Thoracic aorta (tissue), 2 donors: ENCODE measurements at regions not wholly inside any gene's neighbourhood (a gene's known extent, or its start where the extent isn't known, plus 50 kb on each side); places are given as distances from the start of the nearest gene placed in this dataset.
"Not testable (repeated sequence)": the region's sequence is repeated elsewhere in the genome, so short reads cannot be mapped to it uniquely, and the experiment has no call there.

Experiments
- ATAC-seq: fragments of 150-250 bp; one replicate; pipeline ENCODE4 v1.8.0; 2017; ENCODE audit warnings: low read depth; ENCODE audit not compliant: insufficient number of reproducible peaks, low FRiP score
- DNase-seq: peaks from one replicate; pipeline ENCODE4 v3.0.0-alpha.2; 2020; ENCODE audit warnings: low spot score
- H3K27ac ChIP-seq, 2 donors: fragments of 200-600 bp; sonication (generic); 1 replicate in 1 of 2; 2 replicates in 1 of 2; pipeline ENCODE4 v1.5.1; 2016; ENCODE audit warnings: mild to moderate bottlenecking in 2 of 2, moderate library complexity in 2 of 2
- H3K27me3 ChIP-seq: fragments of 200-600 bp; sonication (generic); replicated peaks from 2 replicates; pipeline ENCODE4 v1.6.0; 2016; ENCODE audit warnings: mild to moderate bottlenecking; ENCODE audit not compliant: insufficient read depth
- H3K36me3 ChIP-seq: fragments of 200-600 bp; sonication (generic); one replicate; pipeline ENCODE4 v1.5.1; 2016
- H3K4me1 ChIP-seq, 2 donors: fragments of 200-600 bp; sonication (generic); 1 replicate in 1 of 2; 2 replicates in 1 of 2; pipeline versions ENCODE4 v1.5.1 to v1.6.0; 2016; ENCODE audit warnings: low read depth in 2 of 2, mild to moderate bottlenecking in 1 of 2; ENCODE audit not compliant: control insufficient read depth in 1 of 2
- H3K4me3 ChIP-seq: fragments of 200-600 bp; sonication (generic); 2 replicates; pipeline ENCODE4 v1.5.1; 2016; ENCODE audit warnings: mild to moderate bottlenecking
- H3K9me3 ChIP-seq: fragments of 200-600 bp; sonication (generic); 2 replicates; pipeline ENCODE4 v1.5.1; 2016
- TF ChIP-seq, protein P1 (sequence below): fragments of 200-600 bp; sonication (generic); IDR thresholded peaks from one replicate; pipeline ENCODE4 v1.5.1; 2019; ENCODE audit warnings: antibody characterized with exemption

DNA sequence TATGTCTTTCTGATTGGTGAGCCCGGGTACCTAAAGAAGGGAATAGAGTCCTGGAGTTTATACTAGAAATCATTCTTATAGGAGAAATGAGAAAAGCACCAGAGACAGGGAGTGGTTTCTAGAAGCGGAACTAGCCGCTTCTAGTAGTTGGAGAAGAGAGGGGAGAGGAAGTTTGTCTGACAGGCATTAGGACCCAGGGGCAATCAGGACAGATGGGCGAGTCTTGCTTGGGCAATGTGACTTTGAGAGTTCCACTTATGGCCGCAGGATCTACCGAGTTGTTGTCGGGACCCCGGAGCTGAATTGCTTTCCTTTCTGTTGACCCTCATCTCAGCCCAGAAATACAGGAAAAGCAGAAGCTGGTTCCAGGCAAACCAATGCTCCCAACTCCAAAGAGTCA, 596.8 kb upstream of the CNTN5 start:
- no peak overlapping the region for H3K27ac ChIP-seq
- H3K36me3 ChIP-seq: no peaks in the 10 kb centered on the region
- TF ChIP-seq, protein P1, sequence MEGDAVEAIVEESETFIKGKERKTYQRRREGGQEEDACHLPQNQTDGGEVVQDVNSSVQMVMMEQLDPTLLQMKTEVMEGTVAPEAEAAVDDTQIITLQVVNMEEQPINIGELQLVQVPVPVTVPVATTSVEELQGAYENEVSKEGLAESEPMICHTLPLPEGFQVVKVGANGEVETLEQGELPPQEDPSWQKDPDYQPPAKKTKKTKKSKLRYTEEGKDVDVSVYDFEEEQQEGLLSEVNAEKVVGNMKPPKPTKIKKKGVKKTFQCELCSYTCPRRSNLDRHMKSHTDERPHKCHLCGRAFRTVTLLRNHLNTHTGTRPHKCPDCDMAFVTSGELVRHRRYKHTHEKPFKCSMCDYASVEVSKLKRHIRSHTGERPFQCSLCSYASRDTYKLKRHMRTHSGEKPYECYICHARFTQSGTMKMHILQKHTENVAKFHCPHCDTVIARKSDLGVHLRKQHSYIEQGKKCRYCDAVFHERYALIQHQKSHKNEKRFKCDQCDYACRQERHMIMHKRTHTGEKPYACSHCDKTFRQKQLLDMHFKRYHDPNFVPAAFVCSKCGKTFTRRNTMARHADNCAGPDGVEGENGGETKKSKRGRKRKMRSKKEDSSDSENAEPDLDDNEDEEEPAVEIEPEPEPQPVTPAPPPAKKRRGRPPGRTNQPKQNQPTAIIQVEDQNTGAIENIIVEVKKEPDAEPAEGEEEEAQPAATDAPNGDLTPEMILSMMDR: no peak
- H3K4me1 ChIP-seq: no peaks in the 10 kb centered on the region
- DNase-seq (no peak), ATAC-seq (no peak)
- H3K27me3 ChIP-seq: no peaks in the 10 kb centered on the region
- no peak overlapping the region for H3K4me3 ChIP-seq
- peaks cover 10% of the 10 kb centered on the region for H3K9me3 ChIP-seq

DNA sequence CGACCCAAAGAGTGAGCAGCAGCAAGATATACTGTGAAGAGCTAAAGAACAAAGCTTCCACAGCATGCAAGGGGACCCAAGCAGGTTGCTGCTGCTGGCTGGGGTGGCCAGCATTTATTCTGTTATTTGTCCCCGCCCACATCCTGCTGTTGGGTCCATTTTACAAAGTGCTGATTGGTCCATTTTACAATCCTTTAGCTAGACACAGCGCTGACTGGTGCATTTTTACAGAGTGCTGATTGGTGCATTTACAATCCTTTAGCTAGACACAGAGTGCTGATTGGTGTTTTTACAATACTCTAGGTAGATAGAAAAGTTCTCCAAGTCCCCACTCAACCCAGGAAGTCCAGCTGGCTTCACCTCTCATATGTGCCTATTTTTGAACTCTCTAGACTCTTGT, 596.0 kb upstream of the CNTN5 start:
- not testable (repeated sequence) for DNase-seq, ATAC-seq, H3K4me1 ChIP-seq, H3K36me3 ChIP-seq, H3K27me3 ChIP-seq, H3K4me3 ChIP-seq, H3K27ac ChIP-seq
- H3K9me3 ChIP-seq: peaks cover 15% of the 10 kb centered on the region

DNA sequence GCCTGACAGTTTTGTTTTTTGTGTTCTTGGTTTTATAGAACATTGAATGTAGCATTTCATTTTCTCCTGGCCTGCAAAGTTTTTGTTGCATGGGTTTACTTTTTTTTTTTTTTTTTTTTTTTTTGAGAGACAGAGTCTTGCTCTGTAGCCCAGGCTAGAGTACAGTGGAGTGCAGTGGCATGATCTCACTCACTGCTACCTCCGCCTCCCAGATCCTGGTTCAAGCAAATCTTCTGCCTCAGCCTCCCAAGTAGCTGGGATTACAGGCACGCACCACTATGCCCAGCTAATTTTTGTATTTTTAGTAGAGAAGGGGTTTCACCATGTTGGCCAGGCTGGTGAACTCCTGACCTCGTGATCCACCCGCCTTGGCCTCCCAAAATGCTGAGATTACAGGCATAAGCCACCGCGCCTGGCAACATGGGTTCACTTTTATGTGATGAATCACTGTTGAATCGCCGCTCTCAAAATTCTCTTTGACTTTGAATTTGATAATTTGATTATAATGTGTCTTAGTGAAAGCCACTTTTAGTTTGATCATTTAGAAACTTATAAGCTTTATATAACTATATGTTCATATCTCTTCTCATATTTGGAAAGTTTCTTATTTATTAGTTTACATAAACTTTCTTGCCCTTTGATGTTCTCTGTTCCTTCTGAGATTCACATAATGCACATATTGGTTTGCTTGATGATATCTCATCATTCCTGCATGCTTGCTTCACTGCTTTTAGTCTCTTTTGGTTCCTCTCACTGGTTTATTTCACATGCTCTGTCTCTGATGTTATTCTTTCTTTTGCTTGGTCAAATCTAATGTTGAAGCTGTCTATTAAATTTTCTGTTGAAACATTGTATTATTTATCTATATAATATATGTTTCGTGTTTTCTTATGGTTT, 589.0 kb upstream of the CNTN5 start:
- Histone ChIP-seq H3K4me3 (no peak overlapping the region), H3K36me3 (no peaks in the 10 kb centered on the region), H3K4me1 (no peaks in the 10 kb centered on the region), H3K9me3 (peaks cover 10% of the 10 kb centered on the region), H3K27ac (no peak overlapping the region), H3K27me3 (no peaks in the 10 kb centered on the region)
- ATAC-seq (no peak), DNase-seq (no peak)
- TF ChIP-seq, protein P1: no peak

DNA sequence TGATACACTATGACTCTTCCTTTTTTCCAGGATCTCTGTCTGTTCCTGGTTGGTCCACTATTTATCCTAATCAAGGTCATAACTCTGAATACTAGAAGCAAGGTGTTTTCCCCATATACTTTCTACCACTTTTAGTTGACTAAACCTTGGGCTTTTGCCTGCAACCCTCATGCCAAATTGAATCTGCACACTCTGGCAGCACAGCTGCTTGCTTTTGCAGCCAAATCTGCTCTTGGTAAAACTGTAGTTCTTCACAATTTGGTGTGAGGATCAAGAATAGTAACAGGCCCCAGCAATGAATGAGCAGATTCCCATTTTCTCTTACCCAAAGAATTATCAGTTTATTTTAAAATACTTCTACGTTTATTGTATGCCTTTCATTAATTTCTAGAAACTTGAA, 586.5 kb upstream of the CNTN5 start:
- Histone ChIP-seq H3K9me3 (peaks cover 1% of the 10 kb centered on the region), H3K4me1 (no peaks in the 10 kb centered on the region), H3K36me3 (no peaks in the 10 kb centered on the region), H3K4me3 (no peak overlapping the region), H3K27ac (no peak overlapping the region), H3K27me3 (no peaks in the 10 kb centered on the region)
- DNase-seq (no peak), ATAC-seq (no peak)
- TF ChIP-seq, protein P1: no peak

DNA sequence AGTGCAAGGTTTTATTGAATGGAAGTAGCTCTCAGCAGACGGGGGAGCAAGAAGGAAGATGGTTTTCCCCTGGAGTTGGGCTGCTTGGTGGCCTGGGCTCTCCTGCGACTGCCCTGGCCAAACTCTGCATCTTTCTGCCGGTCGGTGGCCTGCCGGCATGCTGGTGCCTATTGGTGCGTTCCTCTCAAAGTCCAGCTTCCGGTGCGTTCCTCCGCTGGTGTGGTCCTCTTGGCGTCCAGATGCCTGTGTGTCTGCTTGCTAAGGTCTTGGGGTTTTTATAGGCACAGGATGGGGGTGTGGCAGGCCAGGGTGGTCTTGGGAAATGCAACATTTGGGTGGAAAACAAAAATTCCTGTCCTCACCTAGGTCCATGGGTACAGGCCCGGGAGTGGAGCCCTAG, 567.4 kb upstream of the CNTN5 start:
- no peak overlapping the region for H3K4me3 ChIP-seq
- no peak overlapping the region for H3K27ac ChIP-seq
- no peaks in the 10 kb centered on the region for H3K9me3 ChIP-seq
- H3K4me1 ChIP-seq: no peaks in the 10 kb centered on the region
- TF ChIP-seq, protein P1: no peak
- H3K27me3 ChIP-seq: no peaks in the 10 kb centered on the region
- DNase-seq (no peak), ATAC-seq (no peak)
- no peaks in the 10 kb centered on the region for H3K36me3 ChIP-seq
